Stomach (tissue), 4 donors: ENCODE measurements at regions not wholly inside any gene's neighbourhood (a gene's known extent, or its start where the extent isn't known, plus 50 kb on each side); places are given as distances from the start of the nearest gene placed in this dataset.

ENCODE experiments used
- CTCF ChIP-seq, 7 experiments: fragments of 450-650 bp in 4 of 7; fragments of 200-600 bp in 3 of 7; sonication (generic) in 3 of 7; IDR thresholded peaks; one replicate each; pipeline ENCODE4 v1.5.1; 2016 to 2019; ENCODE audit warnings: antibody characterized with exemption in 7 of 7, control low read depth in 2 of 7, mild to moderate bottlenecking in 1 of 7
- POLR2A ChIP-seq, 4 donors: fragments of 450-650 bp; IDR thresholded peaks; one replicate each; pipeline ENCODE4 v1.6.1; 2016; ENCODE audit warnings: antibody characterized with exemption in 4 of 4, control low read depth in 2 of 4, mild to moderate bottlenecking in 1 of 4, moderate library complexity in 1 of 4
- POLR2AphosphoS5 ChIP-seq, 3 donors: sonication (generic); formaldehyde crosslinking; IDR thresholded peaks; one replicate each; pipeline ENCODE4 v1.6.1; 2016; ENCODE audit warnings: antibody characterized with exemption in 3 of 3

- no peak for TF ChIP-seq POLR2A (IDR thresholded peaks at IDR 0.05)
- no peak for TF ChIP-seq CTCF (IDR thresholded peaks at IDR 0.05)
- no peak for TF ChIP-seq POLR2AphosphoS5 (IDR thresholded peaks at IDR 0.05)
These were observed 618.2 kb upstream of the CAMK1G start for GRCh38 chr1:208965351-208965750.
